ENCODE measurements at regions not wholly inside any gene's neighbourhood (a gene's known extent, or its start where the extent isn't known, plus 50 kb on each side); places are given as distances from the start of the nearest gene placed in this dataset.
A peak's percentile ranks its signal among the peaks of the same experiment; 100 is the strongest.
"Not testable (repeated sequence)": the region's sequence is repeated elsewhere in the genome, so short reads cannot be mapped to it uniquely, and the experiment has no call there.

- not testable (repeated sequence) for DNase-seq (ENCODE audit: low spot score); ATAC-seq
These were observed 182.5 kb upstream of the FAM20C start for GRCh38 chr7:9919-10318.

- not testable (repeated sequence) for ATAC-seq
- DNase-seq (ENCODE audit: low spot score), result peak; percentile 37
These were observed 159.6 kb upstream of the FAM20C start for GRCh38 chr7:32565-33280.

GRCh38 chr7:35121-35541, 157.2 kb upstream of the FAM20C start:
- DNase-seq (ENCODE audit: low spot score), result peak; percentile 42
- ATAC-seq, result not testable (repeated sequence)

GRCh38 chr7:36539-36938, 155.8 kb upstream of the FAM20C start:
- ATAC-seq, result peak; percentile 17
- DNase-seq (ENCODE audit: low spot score), result not testable (repeated sequence)

- not testable (repeated sequence) for DNase-seq (ENCODE audit: low spot score); ATAC-seq
These were observed 154.7 kb upstream of the FAM20C start for GRCh38 chr7:37656-38055.

GRCh38 chr7:38444-38843, 153.9 kb upstream of the FAM20C start:
- ATAC-seq; DNase-seq (ENCODE audit: low spot score): not testable (repeated sequence)

GRCh38 chr7:39984-40740, 152.2 kb upstream of the FAM20C start:
- DNase-seq (ENCODE audit: low spot score) (peak; percentile 53), ATAC-seq (peak; percentile 91)

GRCh38 chr7:40799-41750, 151.3 kb upstream of the FAM20C start:
- peak; percentile 42 for DNase-seq (ENCODE audit: low spot score)

GRCh38 chr7:41917-42565, 150.3 kb upstream of the FAM20C start:
- ATAC-seq (no peak), DNase-seq (ENCODE audit: low spot score) (peak; percentile 30)

More at GRCh38 chr7:40799-41750, 151.3 kb upstream of the FAM20C start:
- ATAC-seq, result no peak

GRCh38 chr7:43791-44540, 148.4 kb upstream of the FAM20C start:
- DNase-seq (ENCODE audit: low spot score) (peak; percentile 41), ATAC-seq (no peak)

GRCh38 chr7:44541-44896, 147.9 kb upstream of the FAM20C start:
- DNase-seq (ENCODE audit: low spot score) (peak; percentile 39), ATAC-seq (no peak)

GRCh38 chr7:45106-46090, 147.0 kb upstream of the FAM20C start:
- ATAC-seq, result no peak
- DNase-seq (ENCODE audit: low spot score), result peak; percentile 38

GRCh38 chr7:46123-46829, 146.1 kb upstream of the FAM20C start:
- ATAC-seq (no peak), DNase-seq (ENCODE audit: low spot score) (no peak)

GRCh38 chr7:46830-47140, 145.6 kb upstream of the FAM20C start:
- DNase-seq (ENCODE audit: low spot score), result peak; percentile 36
- ATAC-seq, result no peak

GRCh38 chr7:51456-52068, 140.8 kb upstream of the FAM20C start:
- ATAC-seq (no peak), DNase-seq (ENCODE audit: low spot score) (no peak)

GRCh38 chr7:52100-52499, 140.3 kb upstream of the FAM20C start:
- DNase-seq (ENCODE audit: low spot score) (no peak), ATAC-seq (no peak)

GRCh38 chr7:53531-53930, 138.8 kb upstream of the FAM20C start:
- no peak for DNase-seq (ENCODE audit: low spot score)
- no peak for ATAC-seq

GRCh38 chr7:54615-55014, 137.8 kb upstream of the FAM20C start:
- DNase-seq (ENCODE audit: low spot score) (no peak), ATAC-seq (no peak)

All from left lobe of liver (tissue), 2 donors.